ENCODE measurements at regions not wholly inside any gene's neighbourhood (a gene's known extent, or its start where the extent isn't known, plus 50 kb on each side); places are given as distances from the start of the nearest gene placed in this dataset.

GRCh38 chr13:110097013-110097412 lies 209.9 kb downstream of the COL4A1 start:
- DNase-seq: no peak

DNA sequence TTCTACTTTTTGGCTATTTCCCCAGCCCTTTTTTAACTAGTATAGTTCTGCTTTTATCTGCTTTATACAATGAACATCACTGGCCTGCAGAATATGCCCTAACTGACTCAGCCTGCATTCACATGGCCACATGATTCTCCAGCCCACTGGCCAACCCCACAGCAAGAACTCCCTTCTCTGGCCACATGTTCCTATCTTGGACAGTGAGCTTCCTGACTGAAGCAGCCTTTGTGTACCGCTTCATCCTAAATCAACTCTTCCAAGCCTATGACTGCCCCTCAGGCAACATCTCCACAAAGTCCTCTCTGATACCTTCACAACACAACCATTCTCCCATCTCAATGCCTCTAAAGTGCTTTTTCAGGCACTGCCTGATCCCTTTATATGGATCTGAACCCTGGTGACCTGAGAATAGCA lies 214.1 kb downstream of the COL4A1 start:
- DNase-seq: no peak

- DNase-seq: peak; percentile 20 to 46
Observed at GRCh38 chr13:110089815-110090214, 217.1 kb downstream of the COL4A1 start.

DNA sequence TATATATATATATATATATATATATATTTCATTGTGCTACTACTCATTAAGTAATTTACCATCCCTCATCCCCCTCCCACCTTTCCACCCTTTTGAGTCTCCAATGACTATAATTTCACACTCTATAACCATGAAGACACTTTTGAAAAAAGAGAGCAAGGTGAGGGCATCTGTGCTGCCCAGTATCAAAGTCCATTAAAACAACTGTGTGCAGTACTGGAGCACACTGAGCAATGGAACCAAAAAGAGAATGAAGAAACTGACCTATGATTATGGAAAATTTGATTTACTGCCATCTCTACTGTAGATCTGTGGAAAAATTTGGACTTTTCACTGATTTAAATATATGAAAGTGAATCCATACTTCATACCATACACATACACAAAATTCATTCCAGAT lies 217.9 kb downstream of the COL4A1 start:
- no peak for DNase-seq

- no peak for DNase-seq
Observed at GRCh38 chr13:110073982-110074381, 233.0 kb downstream of the COL4A1 start.

GRCh38 chr13:110070511-110071120 lies 236.3 kb downstream of the COL4A1 start:
- no peak for DNase-seq

GRCh38 chr13:110070046-110070445 lies 236.9 kb downstream of the COL4A1 start:
- DNase-seq: no peak

DNA sequence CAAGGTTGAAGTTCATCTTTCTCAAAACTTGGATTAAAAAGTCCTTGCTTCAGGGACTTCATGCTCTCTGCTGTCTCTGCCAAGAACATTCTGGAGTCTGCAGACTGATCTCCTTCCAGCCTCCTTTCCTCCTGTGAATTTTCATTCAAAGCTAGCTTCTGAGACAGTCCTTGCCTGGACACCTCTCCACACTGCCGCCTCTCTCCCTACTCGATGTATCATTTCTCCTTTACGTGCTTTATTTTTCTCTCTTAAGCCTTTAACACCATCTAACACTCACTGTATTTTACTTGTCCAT lies 238.8 kb downstream of the COL4A1 start:
- no peak for DNase-seq

DNA sequence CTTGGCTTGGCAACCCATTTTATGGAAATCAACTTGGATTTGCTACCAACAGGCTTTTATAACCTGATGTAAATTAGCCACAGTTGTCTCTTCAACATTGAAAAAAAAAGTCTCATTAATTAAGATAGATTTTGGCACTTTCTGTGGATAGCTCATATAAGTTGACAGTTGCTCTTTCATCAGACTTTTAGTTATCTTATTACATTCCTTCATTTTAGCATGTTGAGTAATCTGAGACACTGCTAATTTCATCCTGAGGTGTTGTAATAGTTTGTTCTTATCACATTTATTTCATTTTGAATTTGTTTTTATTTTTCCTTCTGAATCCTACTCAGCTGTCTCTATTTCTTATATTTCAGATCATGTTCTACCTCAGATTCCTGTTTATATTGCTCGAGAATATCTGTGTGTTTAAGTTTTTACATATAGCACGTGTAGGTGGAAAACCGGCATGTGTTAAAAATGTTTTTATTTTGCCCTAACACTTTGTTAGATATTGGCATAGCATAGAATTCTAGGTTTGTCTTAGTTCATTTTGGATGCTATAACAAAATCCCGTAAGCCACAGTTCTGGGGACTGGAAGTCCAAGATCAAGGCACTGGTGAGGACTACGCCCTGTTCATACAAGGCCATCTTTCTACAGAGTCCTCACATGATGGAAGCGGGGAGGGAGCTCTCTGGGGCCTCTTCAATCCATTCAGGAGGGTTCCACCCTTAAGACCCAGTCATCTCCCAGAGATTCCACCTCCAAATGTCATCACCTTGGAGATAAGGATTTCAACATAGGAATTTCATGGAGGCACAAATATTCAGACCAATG lies 239.4 kb downstream of the COL4A1 start:
- no peak for DNase-seq

DNA sequence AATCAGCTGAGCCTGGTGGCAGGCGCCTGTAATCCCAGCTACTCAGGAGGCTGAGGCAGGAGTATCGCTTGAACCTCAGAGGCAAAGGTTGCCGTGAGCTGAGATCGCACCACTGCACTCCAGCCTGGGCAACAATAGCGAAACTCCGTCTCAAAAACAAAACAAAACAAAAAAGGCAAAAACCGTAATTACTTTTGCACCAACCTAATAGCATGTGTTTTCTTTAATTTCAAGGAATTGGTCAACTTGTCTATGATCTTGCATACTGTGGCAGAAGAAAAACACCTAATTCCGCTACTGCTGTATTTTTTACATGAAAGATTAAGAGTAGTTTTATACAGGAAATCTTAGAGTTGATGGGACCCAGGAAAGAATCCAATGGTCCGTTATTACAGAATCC lies 241.2 kb downstream of the COL4A1 start:
- no peak for DNase-seq

GRCh38 chr13:110063490-110064421 lies 243.2 kb downstream of the COL4A1 start:
- DNase-seq: no peak

- no peak for DNase-seq
Observed at GRCh38 chr13:110062777-110063442, 244.0 kb downstream of the COL4A1 start.

GRCh38 chr13:110062077-110062776 lies 244.7 kb downstream of the COL4A1 start:
- DNase-seq: no peak

GRCh38 chr13:110061270-110061669 lies 245.7 kb downstream of the COL4A1 start:
- no peak for DNase-seq

- DNase-seq: no peak
Observed at GRCh38 chr13:110057052-110057451, 249.9 kb downstream of the COL4A1 start.

- no peak for DNase-seq
Observed at GRCh38 chr13:110056640-110057039, 250.3 kb downstream of the COL4A1 start.

DNA sequence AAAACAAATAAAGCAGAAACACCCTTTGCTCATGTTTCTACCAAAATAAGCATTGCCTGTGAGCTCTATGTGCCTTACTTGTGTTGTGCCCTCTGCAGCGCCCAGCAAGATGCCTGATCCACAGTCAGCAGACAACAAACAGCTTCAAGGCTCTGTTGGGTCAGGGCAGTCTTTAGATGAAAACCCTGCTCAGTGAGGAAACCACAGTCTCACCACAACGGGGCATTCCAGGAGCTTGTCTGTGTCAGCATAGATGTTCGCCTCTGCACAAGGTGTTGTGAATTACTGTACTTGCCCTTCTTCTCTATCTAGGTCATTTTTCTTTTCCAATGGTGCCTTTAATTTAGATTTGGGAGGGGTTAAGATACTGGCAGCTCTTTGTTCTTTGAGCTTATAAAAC lies 251.9 kb downstream of the COL4A1 start:
- DNase-seq: peak; percentile 4 to 10

GRCh38 chr13:110054041-110054440 lies 252.9 kb downstream of the COL4A1 start:
- DNase-seq: no peak

DNA sequence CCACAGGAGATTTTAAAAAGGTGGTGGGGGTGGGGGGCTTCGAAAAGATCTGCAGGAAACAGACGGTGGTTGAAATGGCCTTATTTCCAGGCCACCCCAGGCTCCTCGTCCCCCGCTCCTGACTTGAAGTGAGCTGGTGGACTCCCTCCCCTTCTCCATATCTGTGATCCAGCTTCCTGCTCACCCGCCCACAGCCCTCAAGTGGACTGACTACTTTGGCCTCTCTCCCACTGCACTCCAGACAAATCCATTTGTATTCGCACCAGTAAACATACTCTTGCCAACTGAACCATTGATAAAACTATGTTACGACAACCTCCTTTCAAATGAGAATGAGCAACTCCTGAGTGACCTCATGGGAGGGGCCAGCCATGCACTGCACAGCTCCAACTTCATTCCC lies 259.5 kb downstream of the COL4A1 start:
- DNase-seq: no peak

DNA sequence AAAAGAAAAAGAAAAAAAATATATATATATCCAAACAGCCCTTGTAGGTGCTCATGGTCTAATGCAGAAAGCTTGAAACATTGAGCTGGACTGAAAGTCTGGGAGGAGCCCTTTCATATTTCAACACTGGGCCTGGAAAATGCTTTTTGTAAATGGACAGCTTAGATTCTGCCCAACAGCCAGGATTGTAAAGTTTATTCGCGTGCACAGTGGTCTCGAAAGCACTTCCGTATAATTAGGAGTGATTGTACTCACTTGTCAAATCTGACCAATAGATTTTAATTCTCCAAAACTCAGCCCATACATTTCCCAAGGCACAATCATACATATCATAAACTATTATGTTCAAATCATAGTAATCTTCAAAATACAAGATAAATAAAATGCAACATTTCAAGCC lies 260.1 kb downstream of the COL4A1 start:
- DNase-seq: no peak

GRCh38 chr13:110045919-110046318 lies 259.5 kb upstream of the IRS2 start:
- no peak for DNase-seq

DNA sequence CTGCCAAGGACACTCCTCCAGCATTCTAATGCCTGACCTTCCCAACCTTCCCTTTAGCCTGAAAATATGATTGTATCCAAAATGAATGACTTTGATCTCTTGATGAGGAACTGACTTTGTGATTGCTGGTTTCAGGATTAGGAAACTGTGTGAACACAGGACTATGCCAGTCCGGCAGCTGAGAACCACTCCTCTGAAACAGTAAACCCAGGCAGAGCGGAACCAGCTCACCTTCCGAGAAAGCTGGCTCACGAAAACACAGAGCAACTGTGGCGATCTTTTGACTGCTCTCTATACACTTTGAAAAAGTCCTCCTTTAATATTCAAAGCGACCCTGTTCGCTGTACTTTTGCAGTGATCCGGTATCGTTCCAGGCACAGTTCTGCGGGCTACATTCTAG lies 258.8 kb upstream of the IRS2 start:
- DNase-seq: no peak

Measured in Kasumi-1 (cell line).